GM18511 (cell line): ENCODE measurements at regions not wholly inside any gene's neighbourhood (a gene's known extent, or its start where the extent isn't known, plus 50 kb on each side); places are given as distances from the start of the nearest gene placed in this dataset.

Source experiments
- ATAC-seq: cut with Tn5 transposase; IDR thresholded peaks from one replicate; pipeline ENCODE4 v1.9.1; 2021; ENCODE audit warnings: mild to moderate bottlenecking, moderate library complexity; ENCODE audit not compliant: unreplicated experiment

GRCh38 chr2:14219306-14219705 lies 413.2 kb upstream of the LRATD1 start:
- ATAC-seq: no peak

- ATAC-seq: no peak
These were observed 412.4 kb upstream of the LRATD1 start for GRCh38 chr2:14220101-14220500.

- ATAC-seq: no peak
These were observed 411.1 kb upstream of the LRATD1 start for GRCh38 chr2:14221466-14221865.

- no peak for ATAC-seq
These were observed 408.9 kb upstream of the LRATD1 start for GRCh38 chr2:14223576-14223975.

GRCh38 chr2:14231391-14231898 lies 401.1 kb upstream of the LRATD1 start:
- ATAC-seq: no peak

GRCh38 chr2:14232217-14232616 lies 400.3 kb upstream of the LRATD1 start:
- no peak for ATAC-seq

DNA sequence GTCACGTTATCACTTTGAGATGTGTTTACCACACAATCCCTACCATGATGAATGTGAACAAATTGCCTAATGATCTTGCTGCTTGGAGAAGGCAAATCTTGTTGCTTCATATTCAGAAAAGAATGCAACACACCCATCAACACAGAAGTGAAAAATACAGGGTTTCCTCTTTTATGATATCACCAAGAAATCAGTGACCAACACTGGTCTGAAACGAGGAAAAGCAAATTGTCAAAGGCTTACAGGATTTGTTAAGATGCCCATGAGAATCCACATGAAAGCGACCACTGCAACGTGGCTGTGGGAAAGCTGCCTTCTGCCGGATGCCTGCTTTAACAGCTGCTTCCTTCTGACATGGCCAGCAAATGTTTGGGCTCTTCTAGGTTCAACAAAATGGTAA lies 397.6 kb upstream of the LRATD1 start:
- no peak for ATAC-seq

DNA sequence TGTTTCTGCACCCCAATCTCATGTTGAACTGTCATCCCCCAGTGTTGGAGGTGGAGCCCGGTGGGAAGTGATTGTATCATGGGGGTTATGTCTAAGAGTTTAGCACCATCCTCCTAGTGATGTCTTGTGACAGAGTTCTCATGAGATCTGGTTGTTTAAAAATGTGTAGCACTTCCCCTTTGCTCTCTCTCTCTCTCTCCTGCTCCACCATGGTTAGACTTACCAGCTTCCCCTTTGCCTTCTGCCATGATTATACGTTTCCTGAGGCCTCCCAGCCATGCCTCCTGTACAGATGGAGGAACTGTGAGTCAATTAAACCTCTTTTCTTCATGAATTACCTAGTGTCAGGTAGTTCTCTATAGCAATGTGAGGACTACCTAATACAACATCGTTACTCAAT lies 396.9 kb upstream of the LRATD1 start:
- no peak for ATAC-seq

DNA sequence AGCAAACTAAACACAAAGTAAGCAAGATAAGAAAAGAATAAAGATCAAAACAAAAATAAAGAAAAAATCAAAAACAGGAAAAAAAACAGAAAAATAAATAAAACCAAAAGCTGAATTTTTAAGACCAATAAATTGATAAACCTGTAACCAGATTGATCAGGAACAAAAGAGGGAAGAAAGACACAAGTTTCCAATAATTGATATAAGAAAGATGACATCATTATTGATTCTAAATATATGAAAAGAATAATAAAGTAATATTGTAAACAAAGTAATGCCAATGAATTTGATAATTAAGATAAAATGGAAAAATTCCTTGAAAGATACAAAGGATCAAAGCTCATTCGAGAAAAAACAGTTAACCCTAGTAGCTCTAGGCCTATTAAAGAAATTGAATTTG lies 394.6 kb upstream of the LRATD1 start:
- no peak for ATAC-seq

DNA sequence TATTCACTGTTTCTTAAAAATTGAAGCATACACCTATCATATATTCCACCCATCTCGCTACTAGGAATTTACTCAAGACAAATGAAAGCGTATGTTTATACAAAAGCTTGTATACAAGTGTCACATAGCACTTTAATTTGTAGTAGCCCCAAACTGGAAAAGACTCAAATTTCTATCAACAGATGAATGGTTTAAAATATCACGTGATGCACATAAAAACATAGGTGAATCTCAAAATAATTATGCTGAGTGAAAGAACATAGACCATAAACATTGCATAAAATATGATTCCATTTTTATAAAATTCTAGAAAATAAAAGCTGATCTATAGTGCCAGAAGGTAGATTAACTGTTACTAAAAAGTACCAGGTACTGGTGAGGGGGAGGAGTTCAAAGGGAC lies 392.9 kb upstream of the LRATD1 start:
- no peak for ATAC-seq

- ATAC-seq: no peak
These were observed 391.6 kb upstream of the LRATD1 start for GRCh38 chr2:14240868-14241267.

GRCh38 chr2:14245901-14246300 lies 386.6 kb upstream of the LRATD1 start:
- ATAC-seq: no peak

- ATAC-seq: no peak
These were observed 377.2 kb upstream of the LRATD1 start for GRCh38 chr2:14255135-14255820.

DNA sequence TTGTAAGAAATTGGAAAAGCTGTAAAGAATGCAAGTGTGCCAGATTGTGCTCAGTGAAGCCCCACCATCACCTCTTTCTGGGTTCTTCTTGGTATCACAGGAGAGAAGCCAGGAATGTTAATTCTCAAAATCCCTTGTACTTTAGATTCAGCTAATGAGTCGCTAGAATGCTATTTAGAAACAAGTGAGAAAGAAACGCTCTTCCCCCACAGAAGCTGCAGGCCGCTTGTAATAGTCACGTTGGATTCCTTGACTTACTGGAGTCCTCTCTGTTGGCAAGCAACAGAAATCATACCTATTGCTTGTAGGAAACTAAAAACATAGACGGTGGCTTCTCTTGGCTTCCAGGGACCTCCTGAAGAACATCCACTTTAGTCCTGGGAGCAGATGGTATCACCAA lies 375.6 kb upstream of the LRATD1 start:
- no peak for ATAC-seq

- ATAC-seq: no peak
These were observed 374.6 kb upstream of the LRATD1 start for GRCh38 chr2:14257801-14258507.

- ATAC-seq: no peak
These were observed 370.7 kb upstream of the LRATD1 start for GRCh38 chr2:14261771-14262170.

DNA sequence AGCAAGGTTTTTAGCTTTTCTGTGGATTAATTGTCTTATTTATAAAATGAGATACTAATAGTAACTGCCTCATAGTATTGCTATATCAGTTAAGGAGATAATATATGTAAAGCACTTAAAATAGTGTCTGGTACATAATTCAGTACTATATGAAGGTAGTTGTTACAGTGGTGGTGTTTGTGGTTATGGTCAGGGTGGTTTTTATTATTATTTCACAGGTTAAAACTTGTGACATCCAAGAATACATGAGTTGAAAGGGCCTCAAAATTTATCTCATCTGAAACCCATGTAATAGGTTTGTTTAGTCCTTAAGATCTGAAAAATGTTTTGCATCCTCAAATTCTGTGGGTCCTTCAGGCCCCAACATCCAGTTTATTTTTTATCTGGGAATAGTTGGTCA lies 369.5 kb upstream of the LRATD1 start:
- no peak for ATAC-seq

- ATAC-seq: no peak
These were observed 362.4 kb upstream of the LRATD1 start for GRCh38 chr2:14270036-14270582.

DNA sequence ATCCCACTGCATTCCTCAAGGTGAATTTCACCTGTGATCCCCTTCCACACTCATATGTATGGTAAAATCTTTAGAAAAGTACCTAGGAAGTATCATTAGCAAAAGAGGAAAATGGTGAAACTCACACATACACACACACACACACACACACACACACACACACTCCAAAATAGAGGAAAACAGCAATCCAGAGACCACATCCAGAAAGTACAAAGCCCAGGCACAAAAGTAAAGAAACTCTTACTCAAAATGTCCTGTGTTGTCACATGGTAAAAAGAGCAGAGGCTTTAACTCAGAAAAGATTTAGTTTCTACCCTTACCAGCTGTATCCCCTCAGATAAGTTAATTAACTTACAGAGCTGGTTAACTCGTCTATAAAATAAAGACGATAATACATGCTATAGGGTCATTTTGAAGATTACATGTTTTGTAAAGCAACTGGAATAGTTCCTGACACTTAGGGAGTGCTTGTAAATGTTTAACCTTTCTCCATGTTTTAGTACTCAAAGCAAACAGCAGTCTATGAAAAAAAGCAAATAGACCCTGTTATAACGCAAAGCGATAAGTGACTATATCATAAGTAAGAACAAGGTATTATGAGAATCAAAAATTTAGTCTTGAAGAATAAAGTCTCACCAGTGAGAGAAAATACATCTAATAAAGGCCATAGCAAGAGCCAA lies 360.0 kb upstream of the LRATD1 start:
- no peak for ATAC-seq

DNA sequence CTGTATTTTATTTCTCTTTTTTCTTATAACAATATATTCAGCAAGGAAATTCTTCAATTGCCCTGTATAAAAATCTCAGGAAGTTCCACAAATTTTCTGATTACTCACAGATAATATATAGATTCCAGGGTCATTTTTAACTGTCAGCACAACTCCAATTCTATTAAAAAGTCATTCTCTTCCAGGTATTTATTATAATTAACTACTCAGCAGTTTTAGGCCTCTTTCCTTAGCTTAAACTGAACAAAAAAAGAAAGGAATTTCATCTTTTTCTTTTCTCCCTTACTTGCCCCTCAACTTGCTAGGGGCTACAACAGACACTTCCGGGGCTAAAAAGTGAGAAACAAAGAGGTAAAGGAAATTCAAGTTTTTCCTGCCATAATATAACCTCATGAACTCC lies 358.9 kb upstream of the LRATD1 start:
- ATAC-seq: no peak

DNA sequence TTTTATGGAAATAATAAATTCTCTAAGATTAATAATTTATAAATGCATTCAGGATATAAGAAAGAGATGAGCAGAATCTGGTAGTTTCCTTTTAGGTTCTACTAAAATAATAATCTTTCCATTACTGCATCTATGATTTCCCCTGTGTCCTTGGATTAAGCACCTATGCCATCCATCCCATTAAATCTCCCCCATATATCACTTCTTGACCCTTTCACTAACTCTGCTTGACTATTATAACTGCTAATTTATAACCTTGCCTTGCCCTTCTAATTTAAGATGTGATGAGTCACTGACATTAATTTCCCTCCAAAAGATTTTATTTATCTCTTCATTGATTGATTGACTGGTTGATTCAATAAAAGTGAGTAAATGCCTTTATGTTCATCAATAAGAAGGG lies 348.3 kb upstream of the LRATD1 start:
- ATAC-seq: no peak

GRCh38 chr2:14285812-14286211 lies 346.7 kb upstream of the LRATD1 start:
- ATAC-seq: no peak
